GM19397 (cell line): ENCODE measurements at regions not wholly inside any gene's neighbourhood (a gene's known extent, or its start where the extent isn't known, plus 50 kb on each side); places are given as distances from the start of the nearest gene placed in this dataset.

Experiments used
- ATAC-seq: cut with Tn5 transposase; IDR thresholded peaks from one replicate; pipeline ENCODE4 v1.9.1; 2021; ENCODE audit warnings: mild to moderate bottlenecking, moderate library complexity; ENCODE audit not compliant: unreplicated experiment

GRCh38 chr7:125409921-125410320 lies 480.3 kb upstream of the POT1 start:
- ATAC-seq: no peak

GRCh38 chr7:125406111-125406510 lies 476.5 kb upstream of the POT1 start:
- no peak for ATAC-seq

GRCh38 chr7:125399408-125399807 lies 469.8 kb upstream of the POT1 start:
- no peak for ATAC-seq

GRCh38 chr7:125396466-125397151 lies 467.0 kb upstream of the POT1 start:
- no peak for ATAC-seq

- no peak for ATAC-seq
These were observed 462.3 kb upstream of the POT1 start for GRCh38 chr7:125391921-125392320.

- ATAC-seq: no peak
These were observed 461.4 kb upstream of the POT1 start for GRCh38 chr7:125390981-125391380.

GRCh38 chr7:125386211-125386610 lies 456.6 kb upstream of the POT1 start:
- no peak for ATAC-seq

GRCh38 chr7:125383324-125383723 lies 453.7 kb upstream of the POT1 start:
- no peak for ATAC-seq

- ATAC-seq: no peak
These were observed 452.8 kb upstream of the POT1 start for GRCh38 chr7:125382401-125382800.

- no peak for ATAC-seq
These were observed 446.3 kb upstream of the POT1 start for GRCh38 chr7:125375942-125376341.

GRCh38 chr7:125370502-125370901 lies 440.9 kb upstream of the POT1 start:
- ATAC-seq: no peak

GRCh38 chr7:125363873-125364272 lies 434.2 kb upstream of the POT1 start:
- ATAC-seq: no peak

GRCh38 chr7:125358551-125359167 lies 429.0 kb upstream of the POT1 start:
- no peak for ATAC-seq

GRCh38 chr7:125357676-125358455 lies 428.2 kb upstream of the POT1 start:
- ATAC-seq: no peak

GRCh38 chr7:125355899-125356298 lies 426.3 kb upstream of the POT1 start:
- peak; percentile 78 for ATAC-seq

GRCh38 chr7:125347269-125347668 lies 417.6 kb upstream of the POT1 start:
- ATAC-seq: no peak

GRCh38 chr7:125338110-125338509 lies 408.5 kb upstream of the POT1 start:
- ATAC-seq: no peak

GRCh38 chr7:125336326-125336725 lies 406.7 kb upstream of the POT1 start:
- no peak for ATAC-seq

GRCh38 chr7:125326666-125327255 lies 397.1 kb upstream of the POT1 start:
- ATAC-seq: no peak

- ATAC-seq: no peak
These were observed 386.8 kb upstream of the POT1 start for GRCh38 chr7:125316466-125316865.

GRCh38 chr7:125299003-125299765 lies 369.6 kb upstream of the POT1 start:
- no peak for ATAC-seq
